Activated T-helper 17 cell treated with anti-CD3 and anti-CD28 coated beads, Interleukin-2, amount 50 U/mL, for 72 hours (primary cell): ENCODE measurements at regions not wholly inside any gene's neighbourhood (a gene's known extent, or its start where the extent isn't known, plus 50 kb on each side); places are given as distances from the start of the nearest gene placed in this dataset.
A peak's percentile ranks its signal among the peaks of the same experiment; 100 is the strongest.

ENCODE experiments used
- ATAC-seq: fragments of 150-1000 bp; cut with Tn5 transposase; replicated peaks from 2 replicates; pipeline ENCODE4 v1.10.0; 2021; ENCODE audit warnings: mild to moderate bottlenecking, moderate library complexity
- H3K27ac Mint-ChIP-seq: one replicate; pipeline ENCODE4 v1.8.0; 2022; ENCODE audit warnings: mixed read lengths
- H3K27me3 Mint-ChIP-seq: one replicate; pipeline ENCODE4 v1.8.0; 2022; ENCODE audit warnings: mixed read lengths
- H3K36me3 Mint-ChIP-seq: one replicate; pipeline ENCODE4 v1.8.0; 2022; ENCODE audit warnings: low read depth, mild to moderate bottlenecking, mixed read lengths
- H3K4me1 Mint-ChIP-seq: one replicate; pipeline ENCODE4 v1.8.0; 2022; ENCODE audit warnings: mixed read lengths
- H3K4me3 Mint-ChIP-seq: one replicate; pipeline ENCODE4 v1.8.0; 2022; ENCODE audit warnings: mild to moderate bottlenecking, mixed read lengths
- H3K9me3 Mint-ChIP-seq: one replicate; pipeline ENCODE4 v1.8.0; 2022; ENCODE audit warnings: mixed read lengths

DNA sequence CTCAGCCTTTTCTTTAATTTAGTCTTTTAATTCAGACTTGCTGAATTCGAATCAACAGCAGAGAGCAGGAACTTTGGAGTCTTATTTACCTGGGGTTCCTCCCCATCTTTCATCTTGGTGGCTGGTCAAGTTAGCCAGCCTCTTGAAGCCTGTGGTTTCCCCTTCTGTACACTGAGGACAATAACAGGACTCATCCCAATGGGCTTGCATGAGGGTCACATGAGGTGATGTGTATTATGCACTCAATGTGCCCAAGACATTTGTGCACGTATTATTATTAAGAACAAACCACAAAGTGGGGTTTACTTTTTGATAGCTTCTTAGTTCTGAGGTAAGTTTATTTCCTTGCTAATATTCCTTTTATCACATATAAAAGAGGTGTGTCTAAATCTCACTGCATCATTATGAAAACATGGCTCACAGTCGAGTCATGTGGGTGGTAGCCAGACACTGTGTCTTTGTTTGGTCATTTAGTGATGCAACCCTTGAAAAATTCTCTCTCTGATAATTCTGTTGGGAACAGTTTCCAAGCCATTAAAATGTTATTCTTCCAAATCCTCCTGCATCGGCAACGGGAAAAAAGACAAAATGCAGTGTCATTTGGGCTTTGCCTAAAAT is 86.5 kb upstream of the GRB10 start:
- H3K4me1 Mint-ChIP-seq = no peaks in the 10 kb centered on the region
- no peak overlapping the region for H3K27ac Mint-ChIP-seq
- H3K27me3 Mint-ChIP-seq = peaks cover 26% of the 10 kb centered on the region
- no peaks in the 10 kb centered on the region for H3K36me3 Mint-ChIP-seq
- H3K9me3 Mint-ChIP-seq = no peaks in the 10 kb centered on the region
- ATAC-seq = no peak
- no peak overlapping the region for H3K4me3 Mint-ChIP-seq

DNA sequence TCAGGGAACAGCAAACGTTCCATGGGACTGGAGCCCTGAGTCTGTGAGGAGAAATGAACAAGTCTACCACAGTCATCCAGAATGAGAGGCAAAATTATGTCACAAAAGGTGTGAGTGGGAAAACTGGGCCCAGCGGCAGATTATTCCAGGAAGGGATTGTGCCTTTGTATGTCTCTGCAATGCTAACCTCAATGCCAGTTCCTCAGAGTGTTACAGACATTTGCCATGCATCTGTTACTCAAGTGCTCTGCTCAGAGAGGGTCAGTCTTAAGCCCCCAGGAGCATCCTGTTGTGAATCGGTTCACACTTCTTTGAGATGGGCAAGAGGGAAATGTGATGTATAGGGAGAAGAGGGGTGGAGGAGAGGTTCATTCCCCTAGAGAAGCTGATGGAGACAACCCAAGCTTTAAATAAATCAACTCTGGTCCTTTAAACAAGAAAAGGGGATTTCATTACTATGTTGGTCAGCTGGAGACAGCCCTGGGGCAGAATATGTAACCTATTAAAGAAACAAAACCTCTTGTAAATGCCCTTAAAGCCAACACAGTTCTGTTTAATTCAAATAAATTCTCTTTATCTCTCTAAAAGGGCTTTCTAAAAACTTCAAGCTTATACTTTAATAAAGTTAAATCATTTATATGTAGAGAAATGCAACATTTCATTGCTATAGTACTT is 85.9 kb upstream of the GRB10 start:
- Mint-ChIP-seq H3K4me3 (no peak overlapping the region), H3K36me3 (no peaks in the 10 kb centered on the region), H3K4me1 (peaks cover under 1% of the 10 kb centered on the region), H3K27me3 (peaks cover 22% of the 10 kb centered on the region), H3K9me3 (no peaks in the 10 kb centered on the region), H3K27ac (no peak overlapping the region)
- ATAC-seq = no peak

DNA sequence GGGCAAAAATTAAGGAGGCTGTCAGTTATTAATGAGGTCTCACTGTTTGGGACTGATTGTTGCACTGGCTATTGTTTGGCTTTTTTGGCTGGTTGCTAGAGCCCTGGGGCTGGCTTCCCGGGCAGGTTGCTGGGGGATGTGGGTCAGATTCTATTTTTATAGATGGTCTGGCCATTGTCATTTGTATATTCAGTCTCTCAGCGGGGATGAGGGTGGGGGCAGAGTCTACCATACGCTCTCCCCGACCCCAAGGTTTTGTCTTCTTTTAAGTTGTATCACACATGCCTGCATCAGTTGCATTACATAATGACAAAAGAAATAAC is 84.3 kb upstream of the GRB10 start:
- H3K9me3 Mint-ChIP-seq = no peaks in the 10 kb centered on the region
- no peak overlapping the region for H3K27ac Mint-ChIP-seq
- H3K4me1 Mint-ChIP-seq = peaks cover 6% of the 10 kb centered on the region
- peaks cover 14% of the 10 kb centered on the region for H3K27me3 Mint-ChIP-seq
- H3K4me3 Mint-ChIP-seq = no peak overlapping the region
- ATAC-seq = no peak
- no peaks in the 10 kb centered on the region for H3K36me3 Mint-ChIP-seq

GRCh38 chr7:50866343-50867033 is 83.8 kb upstream of the GRB10 start:
- Mint-ChIP-seq H3K4me3 (no peak overlapping the region), H3K4me1 (peaks cover 6% of the 10 kb centered on the region), H3K27me3 (peaks cover 9% of the 10 kb centered on the region), H3K9me3 (no peaks in the 10 kb centered on the region), H3K36me3 (no peaks in the 10 kb centered on the region), H3K27ac (no peak overlapping the region)
- ATAC-seq = no peak

GRCh38 chr7:50865450-50865849 is 82.8 kb upstream of the GRB10 start:
- Mint-ChIP-seq H3K9me3 (no peaks in the 10 kb centered on the region), H3K27ac (no peak overlapping the region), H3K36me3 (no peaks in the 10 kb centered on the region), H3K4me1 (peaks cover 6% of the 10 kb centered on the region), H3K4me3 (no peak overlapping the region), H3K27me3 (peaks cover 4% of the 10 kb centered on the region)
- no peak for ATAC-seq

- H3K9me3 Mint-ChIP-seq = no peaks in the 10 kb centered on the region
- no peaks in the 10 kb centered on the region for H3K36me3 Mint-ChIP-seq
- no peak overlapping the region for H3K27ac Mint-ChIP-seq
- no peak for ATAC-seq
- no peak overlapping the region for H3K4me3 Mint-ChIP-seq
- H3K27me3 Mint-ChIP-seq = peaks cover 4% of the 10 kb centered on the region
- H3K4me1 Mint-ChIP-seq = peaks cover 6% of the 10 kb centered on the region
Measured at GRCh38 chr7:50864694-50865093, 82.0 kb upstream of the GRB10 start.

DNA sequence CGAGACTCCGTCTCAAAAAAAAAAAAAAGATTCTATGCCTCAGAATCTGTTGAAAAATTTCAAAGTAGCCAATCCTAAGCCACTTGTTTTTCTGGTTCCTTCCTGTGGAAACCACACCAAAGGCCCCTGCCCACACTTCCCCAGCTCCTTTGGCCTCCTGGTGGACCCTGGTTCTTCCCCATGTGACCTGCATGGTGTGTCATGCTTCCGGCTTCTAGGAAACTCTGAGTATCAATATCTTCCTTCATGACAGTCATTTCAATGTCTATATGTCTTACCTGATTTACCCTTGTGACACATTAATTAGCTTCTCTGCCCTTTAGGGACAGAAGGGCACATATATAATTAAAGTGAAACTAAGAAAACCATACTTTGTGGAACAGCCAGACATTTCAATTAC is 80.4 kb upstream of the GRB10 start:
- Mint-ChIP-seq H3K27me3 (peaks cover 4% of the 10 kb centered on the region), H3K4me1 (peaks cover 6% of the 10 kb centered on the region), H3K27ac (no peak overlapping the region), H3K9me3 (no peaks in the 10 kb centered on the region), H3K4me3 (no peak overlapping the region), H3K36me3 (no peaks in the 10 kb centered on the region)
- ATAC-seq = peak; percentile 70

DNA sequence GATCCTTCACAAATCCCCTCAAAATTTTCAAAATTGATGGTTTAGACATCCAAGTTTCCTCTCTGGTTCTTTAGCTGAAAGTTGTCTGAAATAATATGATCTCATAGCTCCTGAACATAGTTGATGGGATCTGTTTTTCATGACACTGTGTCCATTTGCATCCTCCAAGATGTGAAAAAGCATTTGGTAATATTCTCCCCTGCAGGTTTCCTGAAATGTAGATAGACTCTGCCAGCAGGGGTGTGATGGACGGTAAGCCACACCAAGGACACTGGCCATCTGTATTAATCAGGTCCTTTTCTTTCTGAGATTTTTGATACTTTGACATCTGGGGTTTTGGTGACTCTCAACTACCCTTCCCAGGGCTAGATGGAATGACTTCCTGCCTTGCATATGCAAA is 79.6 kb upstream of the GRB10 start:
- Mint-ChIP-seq H3K27ac (no peak overlapping the region), H3K9me3 (no peaks in the 10 kb centered on the region), H3K36me3 (no peaks in the 10 kb centered on the region), H3K4me1 (peaks cover 6% of the 10 kb centered on the region), H3K4me3 (no peak overlapping the region), H3K27me3 (peaks cover 4% of the 10 kb centered on the region)
- no peak for ATAC-seq

GRCh38 chr7:50860598-50860997 is 77.9 kb upstream of the GRB10 start:
- ATAC-seq = no peak
- no peaks in the 10 kb centered on the region for H3K36me3 Mint-ChIP-seq
- peaks cover 6% of the 10 kb centered on the region for H3K4me1 Mint-ChIP-seq
- no peak overlapping the region for H3K4me3 Mint-ChIP-seq
- no peaks in the 10 kb centered on the region for H3K9me3 Mint-ChIP-seq
- no peak overlapping the region for H3K27ac Mint-ChIP-seq
- peaks cover 4% of the 10 kb centered on the region for H3K27me3 Mint-ChIP-seq

DNA sequence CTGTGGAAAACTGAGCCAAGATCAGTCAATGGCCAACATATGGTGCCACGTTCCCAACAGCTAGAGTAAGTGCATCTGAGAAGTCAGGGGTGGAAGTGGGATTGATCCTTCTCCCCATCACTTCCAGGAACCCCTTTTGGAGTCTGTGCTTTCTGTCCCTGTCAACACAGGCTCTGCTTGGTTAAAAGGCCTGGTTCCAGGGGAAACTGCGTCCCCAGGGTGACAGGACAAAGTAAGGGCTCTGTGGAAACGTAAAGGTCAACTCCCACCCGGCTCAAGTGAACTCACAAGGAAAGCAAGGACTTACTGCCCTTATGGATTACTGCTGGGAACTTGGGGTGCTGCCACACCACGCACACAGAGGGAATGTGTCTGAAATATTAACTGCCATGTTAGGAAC is 77.5 kb upstream of the GRB10 start:
- no peak overlapping the region for H3K27ac Mint-ChIP-seq
- no peaks in the 10 kb centered on the region for H3K9me3 Mint-ChIP-seq
- H3K27me3 Mint-ChIP-seq = peaks cover 4% of the 10 kb centered on the region
- no peaks in the 10 kb centered on the region for H3K36me3 Mint-ChIP-seq
- ATAC-seq = no peak
- H3K4me1 Mint-ChIP-seq = peaks cover 6% of the 10 kb centered on the region
- no peak overlapping the region for H3K4me3 Mint-ChIP-seq

DNA sequence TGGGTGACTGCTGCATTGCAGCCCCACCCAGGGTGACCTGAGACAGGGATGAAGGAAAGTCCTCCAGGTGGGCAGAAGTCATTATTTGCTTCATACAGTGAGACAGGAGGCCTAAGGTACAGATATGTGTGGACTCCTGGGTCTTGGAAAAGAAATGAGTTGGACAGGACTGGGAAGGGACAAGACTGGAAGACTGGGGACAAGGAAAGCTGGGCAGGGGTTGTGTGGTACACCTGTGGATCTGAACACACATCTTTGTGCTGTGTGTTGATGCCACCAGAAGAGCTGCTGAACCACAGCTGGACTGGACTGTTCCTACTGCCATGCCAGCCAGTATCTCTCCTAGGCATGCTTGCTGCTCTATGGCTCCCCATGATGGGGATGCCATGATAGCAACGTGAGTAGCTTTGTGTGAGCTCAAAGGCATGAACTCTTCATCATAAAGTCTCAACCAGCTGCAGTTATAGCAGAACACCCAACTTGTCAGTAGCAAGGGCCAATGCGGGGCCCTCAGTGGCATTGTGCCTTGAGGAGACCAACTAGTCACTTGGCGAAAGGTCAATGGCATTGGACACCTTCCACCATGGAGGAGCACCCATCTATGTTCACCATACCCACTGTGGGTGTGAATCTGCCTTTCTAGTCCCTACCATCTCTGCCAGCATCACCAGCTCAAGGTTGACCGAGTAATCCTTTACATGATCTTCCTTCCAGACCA is 76.0 kb upstream of the GRB10 start:
- H3K27me3 Mint-ChIP-seq = peaks cover 4% of the 10 kb centered on the region
- H3K36me3 Mint-ChIP-seq = no peaks in the 10 kb centered on the region
- ATAC-seq = no peak

GRCh38 chr7:50857804-50858489 is 75.3 kb upstream of the GRB10 start:
- ATAC-seq = no peak
- peaks cover 4% of the 10 kb centered on the region for H3K27me3 Mint-ChIP-seq
- H3K4me3 Mint-ChIP-seq = no peak overlapping the region
- H3K9me3 Mint-ChIP-seq = no peaks in the 10 kb centered on the region
- no peaks in the 10 kb centered on the region for H3K36me3 Mint-ChIP-seq
- no peaks in the 10 kb centered on the region for H3K4me1 Mint-ChIP-seq
- no peak overlapping the region for H3K27ac Mint-ChIP-seq

More for the DNA sequence above, 76.0 kb upstream of the GRB10 start:
- peaks cover 6% of the 10 kb centered on the region for H3K4me1 Mint-ChIP-seq
- no peaks in the 10 kb centered on the region for H3K9me3 Mint-ChIP-seq
- no peak overlapping the region for H3K27ac Mint-ChIP-seq
- H3K4me3 Mint-ChIP-seq = no peak overlapping the region

DNA sequence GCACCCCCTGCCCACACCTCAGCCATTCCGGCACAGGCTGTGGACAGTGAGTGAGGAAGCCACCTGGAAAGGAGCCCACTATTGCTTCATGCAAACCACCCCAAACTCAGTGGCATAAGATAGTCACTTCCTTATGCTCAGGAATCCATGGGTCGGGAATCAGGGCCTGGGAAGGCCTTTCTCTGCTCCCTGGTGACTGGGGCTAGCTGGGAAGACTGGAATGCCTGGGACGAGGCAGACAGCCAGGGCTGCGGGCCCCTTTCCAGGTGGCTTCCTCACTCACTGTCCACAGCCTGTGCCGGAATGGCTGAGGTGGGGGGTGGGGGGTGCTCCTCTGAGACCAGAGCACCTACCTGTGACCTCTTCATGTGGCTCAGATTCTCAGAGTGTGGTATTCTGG is 74.1 kb upstream of the GRB10 start:
- no peaks in the 10 kb centered on the region for H3K36me3 Mint-ChIP-seq

GRCh38 chr7:50856231-50856630 is 73.5 kb upstream of the GRB10 start:
- ATAC-seq = no peak
- Mint-ChIP-seq H3K4me1 (no peaks in the 10 kb centered on the region), H3K27ac (no peak overlapping the region), H3K9me3 (no peaks in the 10 kb centered on the region), H3K36me3 (no peaks in the 10 kb centered on the region), H3K27me3 (peaks cover 4% of the 10 kb centered on the region), H3K4me3 (no peak overlapping the region)

More for the DNA sequence above, 74.1 kb upstream of the GRB10 start:
- Mint-ChIP-seq H3K27ac (no peak overlapping the region), H3K9me3 (no peaks in the 10 kb centered on the region), H3K4me3 (no peak overlapping the region), H3K27me3 (peaks cover 4% of the 10 kb centered on the region), H3K4me1 (no peaks in the 10 kb centered on the region)
- ATAC-seq = no peak
